NCI-H146 treated with DMSO at 0.1 percent for 48 hours (cell line): ENCODE measurements at regions not wholly inside any gene's neighbourhood (a gene's known extent, or its start where the extent isn't known, plus 50 kb on each side); places are given as distances from the start of the nearest gene placed in this dataset.
A peak's percentile ranks its signal among the peaks of the same experiment; 100 is the strongest.
"Not testable (repeated sequence)": the region's sequence is repeated elsewhere in the genome, so short reads cannot be mapped to it uniquely, and the experiment has no call there.

Experiments used
- DNase-seq: peaks from one replicate; lab custom pipeline; 2025; ENCODE audit not compliant: unreplicated experiment; lab: John Stamatoyannopoulos, UW

- DNase-seq, result no peak
These were observed 110.2 kb upstream of the CPHXL start for GRCh38 chr16:75836347-75837010.

DNA sequence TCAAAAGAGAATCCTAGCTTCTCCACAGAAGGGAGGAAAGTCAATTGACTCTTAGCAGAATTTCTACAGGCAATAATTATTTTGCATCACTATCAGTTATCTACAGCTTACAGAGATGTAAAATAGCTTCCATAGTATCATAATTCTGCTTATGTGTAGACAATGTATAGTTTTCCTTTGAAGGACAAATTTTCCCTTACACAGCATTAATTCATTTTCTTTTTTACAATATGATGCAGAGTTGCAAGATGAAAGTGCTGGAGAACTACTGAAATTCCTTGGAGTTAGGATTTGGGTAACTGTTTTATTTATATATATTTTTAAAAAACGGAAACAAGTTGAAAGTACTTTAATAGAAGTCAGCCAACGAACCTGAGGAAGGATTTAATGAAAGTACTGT is 111.0 kb upstream of the CPHXL start:
- no peak for DNase-seq

DNA sequence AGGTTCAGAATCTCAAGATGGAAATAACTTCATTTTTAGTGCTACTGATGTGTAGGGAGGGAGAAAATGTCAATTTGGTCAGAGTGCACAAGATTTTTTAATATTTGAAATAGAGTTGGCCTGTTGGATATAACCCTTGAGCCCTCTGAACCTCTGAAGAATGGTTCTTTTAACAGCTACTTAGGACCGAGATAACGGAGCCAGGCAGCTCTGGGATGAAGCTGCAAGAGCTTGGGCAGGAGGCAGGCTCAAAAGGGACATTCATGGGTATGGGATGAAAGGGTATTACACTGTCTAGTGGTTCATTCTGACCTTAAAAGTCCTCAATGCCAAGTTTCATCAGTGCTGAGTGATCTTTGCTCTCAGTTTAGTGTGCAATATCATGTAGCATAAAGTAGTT is 111.4 kb upstream of the CPHXL start:
- no peak for DNase-seq

DNA sequence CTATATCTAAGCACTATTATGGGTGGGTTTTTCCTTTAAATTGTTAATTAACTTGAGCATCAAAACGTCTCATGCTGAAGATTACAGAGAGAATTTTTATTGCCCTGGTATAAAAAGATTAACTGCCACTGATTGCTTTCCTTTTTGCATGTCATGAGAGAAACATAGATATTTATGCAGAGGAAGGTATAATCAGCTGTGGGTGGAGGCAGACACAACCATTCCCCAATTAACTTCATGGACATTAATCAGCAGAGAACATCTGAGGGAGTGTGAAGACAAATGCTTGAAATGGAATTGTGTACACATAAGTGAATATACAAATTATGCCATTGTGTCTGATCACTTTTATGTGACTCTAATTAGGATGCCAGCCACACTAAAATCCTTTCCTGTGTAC is 115.2 kb upstream of the CPHXL start:
- DNase-seq, result no peak

DNA sequence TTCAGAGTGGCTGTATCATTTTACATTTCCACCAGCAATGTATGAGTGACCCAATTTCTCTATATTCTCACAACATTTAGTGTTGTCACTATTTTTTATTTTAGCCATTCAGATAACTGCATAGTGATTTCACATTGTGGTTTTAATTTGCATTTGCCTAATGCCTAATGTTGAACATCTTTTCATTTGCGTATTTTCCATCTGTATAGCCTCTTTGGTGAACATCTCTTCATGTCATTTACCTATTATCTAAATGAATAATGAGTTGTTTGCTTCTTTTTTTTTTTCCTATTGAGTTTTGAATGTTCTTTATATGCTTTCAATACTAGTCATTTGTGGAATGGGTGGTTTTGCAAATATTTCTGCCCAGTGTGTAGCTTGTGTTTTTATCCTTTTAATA is 120.9 kb upstream of the CPHXL start:
- no peak for DNase-seq

DNA sequence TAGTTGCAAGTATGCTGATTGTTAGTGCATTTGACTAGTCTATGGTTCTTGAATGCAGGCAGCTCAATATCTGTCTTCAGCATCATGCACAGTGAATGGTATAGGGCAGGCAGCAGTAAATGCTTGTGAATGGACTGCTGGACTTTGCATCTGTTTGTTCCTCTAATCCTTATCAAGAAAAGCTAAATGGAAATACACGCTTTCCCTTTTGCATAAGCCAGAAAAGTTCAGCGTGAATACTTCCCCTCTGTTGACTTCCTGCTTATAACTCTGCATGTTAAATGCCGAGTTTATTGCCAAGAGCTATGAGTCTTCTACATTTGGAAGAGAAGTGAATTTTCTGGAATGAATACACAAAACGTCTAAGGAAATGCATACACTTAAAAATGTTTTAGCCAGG is 127.9 kb upstream of the CPHXL start:
- DNase-seq, result no peak

GRCh38 chr16:75860326-75861053 is 134.2 kb upstream of the CPHXL start:
- DNase-seq, result peak; percentile 65

GRCh38 chr16:75861311-75862097 is 135.2 kb upstream of the CPHXL start:
- peak; percentile 6 for DNase-seq

DNA sequence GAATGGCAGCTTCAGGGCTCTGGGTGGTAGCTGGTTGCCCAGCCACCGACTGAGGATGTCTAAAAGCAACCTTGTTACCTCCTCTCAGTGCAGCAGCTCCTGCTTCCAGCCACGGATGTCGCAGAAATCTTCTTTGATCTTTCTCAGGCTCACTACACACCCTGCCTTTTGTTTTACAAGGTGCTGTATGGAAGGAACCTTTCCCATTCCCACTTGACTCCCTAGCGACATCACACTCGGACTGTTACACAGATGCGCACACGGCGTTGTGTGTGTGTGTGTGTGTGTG is 135.8 kb upstream of the CPHXL start:
- no peak for DNase-seq

GRCh38 chr16:75864243-75864642 is 138.0 kb upstream of the CPHXL start:
- DNase-seq, result no peak

DNA sequence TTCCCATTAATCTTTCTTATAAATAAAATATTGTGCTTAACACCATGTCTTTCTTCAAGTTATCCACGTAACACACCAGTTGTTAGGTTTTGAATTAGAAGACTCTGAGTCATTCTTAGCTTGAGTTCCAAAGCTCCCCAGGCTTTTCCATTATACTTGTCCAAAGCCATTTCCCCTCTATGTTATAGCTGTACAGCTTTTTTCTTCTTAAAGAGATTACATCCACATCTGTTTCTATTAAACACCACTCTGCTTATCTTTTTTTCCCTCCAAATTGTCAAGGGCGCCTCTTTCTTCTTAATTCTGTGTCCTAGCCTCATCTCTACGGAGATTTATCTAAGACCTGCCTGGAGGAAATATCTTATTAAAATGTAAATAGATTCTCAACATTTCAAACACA is 139.4 kb upstream of the CPHXL start:
- no peak for DNase-seq

DNA sequence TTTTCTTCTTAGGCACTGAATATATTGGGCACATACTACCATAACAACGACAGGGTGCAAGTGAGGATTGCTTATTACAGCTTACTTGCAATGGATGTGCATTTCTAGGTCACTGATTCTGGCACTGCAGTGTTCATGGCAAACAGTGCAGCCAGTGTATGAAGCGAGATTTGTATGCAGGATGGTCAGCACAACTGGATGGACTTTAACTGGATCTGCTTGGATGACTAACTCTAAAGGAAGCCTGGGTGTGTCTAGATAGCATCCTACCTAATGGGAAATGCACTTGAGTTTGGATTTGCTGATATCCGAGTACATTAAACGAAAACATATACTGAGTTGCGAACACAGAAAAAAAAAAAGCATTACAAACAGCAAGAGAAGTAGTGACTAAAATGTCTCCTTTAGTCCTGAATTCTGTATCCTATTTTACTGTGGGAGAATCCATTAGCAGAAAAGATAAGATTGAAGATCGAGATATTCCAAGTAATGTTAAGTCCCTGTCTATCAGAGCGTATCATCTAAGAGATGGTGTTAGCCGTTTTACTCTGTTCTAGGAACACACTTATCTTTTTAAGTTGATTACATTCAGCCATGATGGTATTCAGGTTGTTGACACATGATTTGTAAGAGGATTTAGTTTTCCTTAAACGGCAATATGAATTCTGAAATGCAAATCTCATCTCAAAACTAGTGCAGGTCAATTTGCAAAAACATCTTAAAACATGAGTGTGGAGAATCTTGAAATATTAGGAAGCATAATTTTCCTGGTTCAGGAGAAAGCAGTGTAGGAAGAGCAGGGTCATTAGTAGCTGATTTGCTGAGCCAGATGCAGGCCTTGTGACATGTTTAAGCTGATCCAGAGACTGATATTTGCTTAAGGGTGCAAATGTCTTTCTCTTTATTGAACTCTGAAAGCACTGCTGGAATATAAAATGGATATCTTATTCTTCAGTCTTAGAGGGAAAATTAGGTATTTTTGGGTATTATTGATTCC is 142.6 kb upstream of the CPHXL start:
- no peak for DNase-seq

DNA sequence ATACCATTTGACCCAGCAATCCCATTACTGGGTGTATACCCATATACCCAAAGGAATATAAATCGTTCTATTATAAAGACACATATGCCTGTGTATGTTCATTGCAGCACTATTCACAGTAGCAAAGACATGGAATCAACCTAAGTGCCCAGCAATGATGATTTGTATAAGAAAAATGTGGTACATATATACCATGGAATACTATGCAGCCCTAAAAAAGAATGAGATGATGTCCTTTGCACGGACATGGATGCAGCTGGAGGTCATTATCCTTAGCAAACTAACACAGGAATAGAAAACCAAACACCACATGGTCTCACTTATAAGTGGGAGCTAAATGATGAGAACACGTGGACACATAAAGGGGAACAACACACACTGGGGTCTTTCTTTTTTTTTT is 155.0 kb upstream of the CPHXL start:
- DNase-seq, result not testable (repeated sequence)

DNA sequence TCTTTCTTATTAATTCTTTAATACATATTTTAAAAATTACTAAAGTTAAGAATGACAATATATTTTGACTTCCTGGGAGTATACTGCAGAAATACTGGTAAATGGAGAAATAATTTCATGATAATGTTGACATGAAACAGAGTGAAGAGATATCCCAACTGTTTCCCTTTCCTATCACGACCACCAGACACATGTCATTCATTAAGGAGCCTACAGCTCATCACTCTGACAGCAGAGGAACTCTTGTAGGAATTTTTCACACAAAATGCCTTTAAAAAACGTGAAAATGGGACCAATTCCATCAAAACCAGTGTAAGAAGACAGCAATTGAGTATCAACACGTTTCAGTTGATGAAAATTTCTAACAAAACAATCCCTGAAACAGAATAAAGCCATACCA is 172.9 kb upstream of the CPHXL start:
- no peak for DNase-seq

GRCh38 chr16:75908331-75909117 is 182.2 kb upstream of the CPHXL start:
- DNase-seq, result no peak

DNA sequence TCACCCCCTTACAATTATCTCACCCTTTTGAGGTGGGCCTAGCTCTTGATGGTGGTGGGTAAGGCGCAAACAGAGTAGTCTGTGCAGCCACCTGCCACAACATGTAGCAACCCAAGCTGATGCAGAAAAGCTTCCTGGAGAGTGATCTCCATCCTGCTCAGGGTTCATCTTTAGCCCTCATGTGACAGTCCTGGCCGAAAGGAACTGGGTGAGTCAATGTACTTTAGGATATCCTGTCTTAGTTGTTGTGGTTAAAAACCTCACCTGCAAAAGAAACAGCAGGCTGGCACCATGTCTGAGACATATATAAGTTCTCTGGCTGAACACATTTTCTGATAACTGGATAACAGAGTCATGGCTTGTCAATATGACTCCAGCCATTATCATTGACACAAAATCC is 183.5 kb upstream of the CPHXL start:
- no peak for DNase-seq

- no peak for DNase-seq
These were observed 185.6 kb upstream of the CPHXL start for GRCh38 chr16:75911896-75912295.

DNA sequence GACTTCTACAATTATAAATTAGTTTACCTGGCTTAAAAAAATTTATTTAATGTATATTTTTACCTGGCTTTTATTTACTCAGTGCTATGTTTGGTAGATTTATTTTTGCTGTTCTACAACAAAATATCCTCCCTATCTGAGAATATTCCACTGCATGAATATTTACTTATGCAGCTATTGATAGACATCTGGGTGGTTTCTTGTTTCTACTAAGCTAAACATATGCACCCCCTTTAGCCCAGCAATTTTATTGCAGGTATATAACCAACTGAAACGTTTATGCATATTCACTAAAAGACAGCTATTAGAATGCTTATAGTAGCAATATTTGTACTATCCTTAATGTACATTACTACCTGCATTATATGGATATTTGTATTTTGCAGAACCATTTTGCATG is 187.7 kb upstream of the CPHXL start:
- no peak for DNase-seq

DNA sequence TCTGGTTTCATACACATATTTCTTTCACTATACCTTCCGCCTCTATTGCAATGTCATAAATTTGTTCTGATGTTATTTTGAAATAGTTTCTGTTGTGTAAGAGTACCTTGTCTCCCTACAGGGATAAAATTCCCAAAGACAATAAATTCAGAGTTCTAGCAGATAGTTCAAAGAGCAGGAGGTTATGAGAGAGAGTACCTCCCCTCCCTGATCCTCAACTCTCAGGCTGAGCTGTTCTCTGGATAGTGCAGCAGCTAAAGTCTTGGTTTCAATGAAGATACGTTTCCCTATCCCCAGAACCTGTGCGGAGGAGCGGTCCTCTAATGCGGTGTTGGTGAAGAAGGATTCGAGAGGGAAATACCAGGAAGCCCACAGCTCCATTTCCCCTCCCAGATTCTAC is 190.2 kb upstream of the CPHXL start:
- no peak for DNase-seq

DNA sequence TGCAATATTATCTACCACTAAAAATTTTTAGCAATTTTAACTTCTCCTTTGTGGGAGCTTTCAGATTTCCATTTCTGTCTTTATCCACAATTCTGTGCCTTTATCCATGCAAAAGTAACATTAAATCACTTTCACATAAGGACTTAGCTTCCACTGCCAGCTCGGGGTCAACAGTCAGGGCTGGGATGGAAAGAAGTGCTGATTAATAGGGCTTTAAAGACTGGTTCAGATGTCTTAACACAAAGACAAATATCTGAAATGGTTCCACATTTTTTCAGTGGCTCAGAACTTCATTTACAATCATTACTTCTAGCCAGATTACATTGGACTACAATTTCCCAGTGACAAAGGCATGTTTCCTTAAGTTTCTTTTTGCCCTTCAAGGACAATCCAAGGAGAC is 191.8 kb upstream of the CPHXL start:
- DNase-seq, result no peak
